NCI-H146 (cell line): ENCODE measurements at regions not wholly inside any gene's neighbourhood (a gene's known extent, or its start where the extent isn't known, plus 50 kb on each side); places are given as distances from the start of the nearest gene placed in this dataset.
"Not testable (repeated sequence)": the region's sequence is repeated elsewhere in the genome, so short reads cannot be mapped to it uniquely, and the experiment has no call there.

Experiments
- DNase-seq: peaks from one replicate; lab custom pipeline; 2025; lab: John Stamatoyannopoulos, UW

DNA sequence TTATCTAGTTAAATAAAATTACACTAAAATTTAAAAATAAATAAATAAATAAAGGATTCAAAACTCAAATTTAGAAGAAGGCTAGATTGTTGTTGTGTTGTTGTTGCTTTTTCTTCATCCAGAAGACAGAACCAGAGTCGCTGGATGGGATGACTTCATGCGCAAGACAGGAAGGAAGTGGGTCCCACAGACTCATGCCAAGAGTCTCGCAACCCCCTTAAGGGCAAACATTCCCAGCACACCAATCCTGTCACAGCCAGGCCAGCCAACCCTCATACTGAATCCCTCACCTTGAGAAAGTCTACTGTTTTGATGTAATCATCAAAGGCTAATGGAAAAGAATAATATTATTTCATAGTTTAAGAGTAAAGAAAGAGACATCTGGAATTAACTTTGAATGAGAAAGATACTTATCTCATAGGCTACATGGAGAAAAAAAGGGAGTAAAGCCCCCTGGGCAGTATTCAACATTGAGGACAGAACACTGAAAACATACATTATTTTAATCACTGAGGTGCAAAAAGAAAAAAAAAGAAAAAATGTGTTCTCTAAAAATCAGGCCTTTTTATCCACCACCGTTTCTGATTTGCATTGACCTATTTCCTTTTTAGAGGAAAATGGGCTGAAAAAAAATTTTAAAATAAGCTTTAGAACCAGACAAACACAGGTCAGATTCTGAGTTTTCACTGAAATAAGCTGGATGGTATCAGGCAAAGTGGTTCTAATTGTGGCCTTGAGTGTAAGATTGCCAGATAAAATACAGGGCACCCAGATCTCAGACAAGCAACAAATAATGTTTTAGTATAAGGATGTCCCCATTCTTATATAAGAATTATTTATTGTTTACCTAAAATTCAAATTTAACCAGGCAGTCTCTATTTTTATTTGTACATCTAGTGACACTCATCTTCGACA lies 826.5 kb downstream of the TNS3 start:
- no peak for DNase-seq

DNA sequence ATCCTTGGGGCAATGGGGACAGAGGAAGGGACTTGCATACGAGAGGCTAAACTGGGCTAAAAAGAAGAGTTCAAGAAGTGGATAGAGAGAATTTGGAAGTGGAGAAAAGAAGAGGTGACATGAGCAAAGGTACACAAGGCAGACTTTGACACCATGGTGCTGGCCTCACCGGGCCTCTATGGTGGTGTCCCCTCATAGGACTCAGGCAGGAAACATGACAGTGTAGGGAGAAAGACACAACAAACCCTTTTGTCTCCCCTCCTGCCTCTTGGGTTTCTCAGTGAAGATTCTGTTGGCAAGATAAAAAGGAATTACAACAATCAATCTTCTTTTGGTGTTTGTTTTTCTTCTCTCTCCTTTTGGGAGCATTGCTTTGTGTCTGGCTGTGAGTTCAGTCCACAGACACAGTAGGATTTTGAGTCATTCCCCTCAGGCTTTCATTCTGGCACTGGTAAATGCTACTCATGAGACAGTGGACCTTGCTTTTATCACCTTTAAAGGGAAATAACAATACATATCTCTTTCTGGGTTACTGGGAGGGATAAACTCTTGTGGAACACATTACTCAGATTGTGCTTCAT lies 827.7 kb downstream of the TNS3 start:
- DNase-seq: no peak

DNA sequence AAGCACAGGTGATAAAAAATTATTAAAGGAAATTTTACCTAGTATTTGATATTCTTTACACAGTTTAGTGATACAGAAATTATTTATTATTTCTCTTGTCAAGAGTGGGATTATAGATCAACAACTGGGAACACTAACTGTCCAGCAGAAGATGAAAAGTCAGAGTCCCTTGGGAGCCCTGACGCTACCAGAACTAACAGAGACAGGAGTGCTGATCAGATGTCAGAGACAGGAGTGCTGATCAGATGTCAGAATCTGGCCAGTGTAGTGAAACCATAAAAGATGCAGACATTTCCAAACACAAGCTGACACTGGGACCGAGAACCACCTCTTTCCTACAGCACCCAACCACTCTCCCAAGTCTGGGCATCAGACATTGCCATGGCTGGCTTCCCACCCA lies 828.2 kb downstream of the TNS3 start:
- DNase-seq: no peak

GRCh38 chr7:46752881-46753366 lies 829.0 kb downstream of the TNS3 start:
- DNase-seq: no peak

- not testable (repeated sequence) for DNase-seq
Measured at GRCh38 chr7:46751927-46752723, 829.8 kb downstream of the TNS3 start.

DNA sequence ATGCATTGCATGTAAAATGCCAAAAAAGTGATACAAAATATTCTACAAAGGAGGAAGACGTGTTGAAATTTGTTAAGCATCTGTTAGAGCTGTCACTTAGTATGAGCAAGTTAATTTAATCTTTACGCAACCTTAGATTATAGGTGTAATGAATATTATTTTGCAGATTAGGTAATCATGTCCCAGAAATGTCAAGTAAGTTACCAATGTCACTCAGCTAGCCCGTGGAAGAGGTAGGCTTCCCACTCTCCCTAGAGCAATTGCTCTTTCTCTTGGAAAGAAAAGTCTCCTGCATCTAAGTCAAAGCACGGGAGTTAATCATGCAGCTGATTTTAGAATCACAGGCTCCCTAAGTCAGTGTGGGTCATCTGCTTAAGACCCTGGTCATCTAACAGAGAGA lies 830.4 kb upstream of the IGFBP3 start:
- no peak for DNase-seq

DNA sequence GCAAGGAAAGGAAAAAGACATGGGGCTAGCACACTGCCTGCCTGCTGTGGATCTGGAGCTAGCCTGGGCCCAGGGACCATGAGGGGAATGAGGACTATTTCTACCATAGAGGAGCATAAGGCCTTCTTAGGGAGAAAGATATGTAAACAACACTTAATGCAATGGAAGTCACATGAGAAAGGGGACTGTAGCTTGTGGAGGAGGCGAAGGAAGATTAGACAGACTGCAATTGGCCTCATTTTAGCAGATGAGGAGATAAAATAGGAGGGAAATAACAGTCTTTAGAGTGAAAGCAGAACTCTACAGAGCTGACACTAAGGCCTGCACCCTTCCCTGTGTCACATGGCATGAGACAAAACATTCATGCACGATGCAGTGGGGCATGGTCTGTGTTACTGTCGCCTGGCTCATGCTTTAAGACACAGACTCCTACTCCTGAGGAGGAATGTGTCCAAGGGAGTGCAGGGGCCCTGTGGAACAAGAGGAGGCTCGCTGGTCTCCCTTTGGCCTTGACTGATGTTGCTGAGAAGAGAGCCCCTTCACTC lies 829.3 kb upstream of the IGFBP3 start:
- no peak for DNase-seq

- DNase-seq: no peak
Measured at GRCh38 chr7:46747869-46748576, 827.0 kb upstream of the IGFBP3 start.

GRCh38 chr7:46746695-46747687 lies 825.9 kb upstream of the IGFBP3 start:
- DNase-seq: no peak

- DNase-seq: no peak
Measured at GRCh38 chr7:46745707-46746090, 824.6 kb upstream of the IGFBP3 start.

DNA sequence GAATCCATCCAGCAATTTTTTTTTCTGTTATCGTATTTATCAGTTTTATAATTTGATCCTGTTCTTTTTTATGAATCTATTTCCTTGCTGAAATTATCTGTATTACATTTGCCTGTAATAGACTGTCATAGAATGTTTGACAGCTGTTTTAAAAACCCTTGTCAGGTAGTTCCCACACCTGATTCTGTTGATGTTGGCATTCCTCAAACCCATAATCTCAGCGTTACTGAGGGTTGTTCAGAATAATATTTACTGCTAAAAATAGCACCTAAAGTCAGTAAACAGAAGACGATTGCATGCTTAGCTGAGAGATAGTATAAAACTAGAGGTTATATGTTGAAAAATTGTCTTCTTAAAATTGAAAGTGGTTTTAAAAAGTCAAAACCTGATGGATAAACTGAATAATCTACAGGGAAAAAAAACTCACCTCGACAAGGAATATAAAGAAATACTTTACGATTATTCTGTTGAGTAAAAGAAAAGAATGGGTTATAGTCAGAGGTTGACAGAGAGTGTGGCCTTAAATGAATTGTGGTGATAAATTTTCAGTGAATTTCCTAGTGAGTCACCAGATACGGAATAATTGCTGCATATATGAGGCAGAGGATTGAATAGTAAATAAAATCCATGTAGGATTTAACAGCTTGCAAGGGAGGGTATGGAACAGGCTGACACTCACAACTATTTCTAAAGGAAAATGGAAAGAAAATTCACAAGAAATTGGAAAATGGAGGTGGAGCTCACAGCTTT lies 824.1 kb upstream of the IGFBP3 start:
- DNase-seq: no peak

DNA sequence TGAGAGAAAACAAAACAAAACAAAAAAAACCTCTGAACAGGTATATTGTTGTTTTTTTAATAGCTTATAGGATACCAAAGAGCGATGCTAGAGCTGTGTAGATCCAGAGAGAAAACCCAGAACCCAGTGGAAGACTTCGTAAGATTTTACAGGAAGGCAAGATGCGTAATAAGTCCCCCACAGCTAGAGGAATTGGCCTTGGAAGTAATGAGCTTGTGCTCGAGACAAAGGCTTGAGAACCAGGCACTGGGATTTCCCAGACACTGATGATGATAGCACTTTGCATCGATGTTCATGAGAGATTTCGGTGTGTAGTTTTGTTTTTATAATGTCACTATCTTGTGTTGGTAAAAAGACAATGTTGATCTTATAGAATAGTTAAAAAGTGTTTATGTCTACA lies 821.5 kb upstream of the IGFBP3 start:
- DNase-seq: no peak

GRCh38 chr7:46741938-46742540 lies 821.0 kb upstream of the IGFBP3 start:
- DNase-seq: no peak

DNA sequence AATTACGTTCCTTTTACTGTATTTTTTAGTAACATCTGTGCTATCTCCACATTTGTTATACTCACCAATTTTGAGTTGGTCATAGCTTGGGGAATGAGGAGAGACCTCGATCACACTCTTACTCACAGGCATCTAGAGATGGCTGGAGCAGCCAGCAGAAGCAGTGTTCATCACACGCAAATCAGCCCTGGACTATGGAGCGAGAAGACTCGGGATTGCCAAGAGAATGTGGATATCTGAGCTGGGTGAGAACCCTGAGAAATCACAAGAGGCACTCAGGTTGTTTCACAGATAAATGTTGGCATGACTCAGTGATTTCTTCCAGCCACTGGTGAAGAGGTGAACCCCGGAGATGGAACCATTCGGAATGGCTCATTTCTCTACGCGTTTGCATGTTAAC lies 820.1 kb upstream of the IGFBP3 start:
- no peak for DNase-seq

GRCh38 chr7:46739518-46740234 lies 818.6 kb upstream of the IGFBP3 start:
- DNase-seq: no peak

DNA sequence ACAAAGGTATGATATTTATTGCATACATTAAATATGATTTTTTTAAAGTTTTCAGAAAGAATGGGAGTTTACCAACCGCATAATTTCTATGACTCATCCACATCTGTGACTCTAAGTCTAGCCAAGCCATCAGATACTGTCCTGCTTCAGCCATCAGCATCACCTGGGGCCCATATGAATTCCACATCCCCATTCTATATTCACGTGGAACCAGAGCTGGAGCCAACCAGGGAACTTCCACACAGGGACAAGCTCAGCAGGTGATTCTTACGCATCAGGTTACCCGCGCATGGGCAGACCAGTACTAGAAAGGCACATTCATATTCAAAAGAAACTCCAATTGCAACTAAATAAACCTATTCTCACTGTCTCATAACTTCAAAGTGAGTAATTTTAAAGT lies 817.7 kb upstream of the IGFBP3 start:
- DNase-seq: no peak

DNA sequence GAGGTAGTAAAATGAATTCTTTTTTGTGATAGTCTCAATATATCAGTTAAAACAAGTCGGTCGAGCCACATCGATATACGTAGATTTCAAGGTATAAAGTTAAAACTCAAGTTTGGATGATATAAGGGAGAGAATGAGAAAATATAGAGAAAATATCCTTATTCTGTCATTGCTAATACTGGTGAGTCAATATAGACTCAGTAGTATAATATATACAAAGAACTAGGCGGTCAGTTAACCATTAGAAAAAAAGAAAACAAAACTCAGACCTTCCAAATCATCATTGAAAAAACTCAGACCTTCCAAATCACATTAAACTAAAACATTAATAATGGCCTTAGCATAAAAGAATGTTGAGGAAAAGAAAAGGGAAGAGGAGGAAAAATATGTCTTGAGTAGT lies 817.1 kb upstream of the IGFBP3 start:
- no peak for DNase-seq

GRCh38 chr7:46725838-46726237 lies 804.8 kb upstream of the IGFBP3 start:
- DNase-seq: no peak

- no peak for DNase-seq
Measured at GRCh38 chr7:46725136-46725535, 804.1 kb upstream of the IGFBP3 start.
